Endothelial cell of umbilical vein (primary cell): ENCODE measurements at regions not wholly inside any gene's neighbourhood (a gene's known extent, or its start where the extent isn't known, plus 50 kb on each side); places are given as distances from the start of the nearest gene placed in this dataset.

Source experiments
- EZH2 ChIP-seq: IDR thresholded peaks from 2 replicates; pipeline ENCODE4 v1.6.1; 2012; ENCODE audit warnings: borderline replicate concordance, low read depth, mild to moderate bottlenecking, moderate library complexity, low read length, inconsistent platforms; ENCODE audit not compliant: severe bottlenecking
- FOS ChIP-seq: IDR thresholded peaks from 2 replicates; pipeline ENCODE4 v1.6.1; 2011; ENCODE audit warnings: mild to moderate bottlenecking, low read length, moderate library complexity, borderline replicate concordance; ENCODE audit not compliant: insufficient read depth
- GATA2 ChIP-seq: IDR thresholded peaks from 2 replicates; pipeline ENCODE4 v1.7.0; 2011; ENCODE audit warnings: low read depth, mild to moderate bottlenecking, moderate library complexity, mixed read lengths, low read length; ENCODE audit not compliant: insufficient read length, insufficient read depth
- JUN ChIP-seq: IDR thresholded peaks from 2 replicates; pipeline ENCODE4 v1.6.1; 2011; ENCODE audit warnings: borderline replicate concordance, low read depth; ENCODE audit not compliant: insufficient read length, insufficient read depth
- MYC ChIP-seq: IDR thresholded peaks from one replicate; pipeline ENCODE4 v1.6.1; 2011; ENCODE audit warnings: mild to moderate bottlenecking, low read depth, low read length
- POLR2A ChIP-seq: IDR thresholded peaks from 2 replicates; pipeline ENCODE4 v1.6.1; 2012; ENCODE audit warnings: low read depth, mild to moderate bottlenecking, control low read depth, low read length
- POLR2AphosphoS5 ChIP-seq: IDR thresholded peaks from 2 replicates; pipeline ENCODE4 v1.6.1; 2012; ENCODE audit warnings: low read depth, mild to moderate bottlenecking, control low read depth, low read length, moderate library complexity; ENCODE audit not compliant: insufficient read depth
- TF ChIP-seq, protein P1 (sequence below), 2 donors: IDR thresholded peaks; 1 replicate in 1 of 2; 2 replicates in 1 of 2; pipeline ENCODE4 v1.5.1; 2011; ENCODE audit warnings: low read length in 2 of 2, mild to moderate bottlenecking in 2 of 2, moderate library complexity in 2 of 2, control low read depth in 1 of 2, inconsistent platforms in 1 of 2, low read depth in 1 of 2; ENCODE audit not compliant: insufficient read depth in 1 of 2; ENCODE audit errors: extremely low read depth in 1 of 2
- TF ChIP-seq, protein P2 (sequence below): IDR thresholded peaks from 2 replicates; pipeline ENCODE4 v1.6.1; 2011; ENCODE audit not compliant: insufficient read depth, insufficient read length

DNA sequence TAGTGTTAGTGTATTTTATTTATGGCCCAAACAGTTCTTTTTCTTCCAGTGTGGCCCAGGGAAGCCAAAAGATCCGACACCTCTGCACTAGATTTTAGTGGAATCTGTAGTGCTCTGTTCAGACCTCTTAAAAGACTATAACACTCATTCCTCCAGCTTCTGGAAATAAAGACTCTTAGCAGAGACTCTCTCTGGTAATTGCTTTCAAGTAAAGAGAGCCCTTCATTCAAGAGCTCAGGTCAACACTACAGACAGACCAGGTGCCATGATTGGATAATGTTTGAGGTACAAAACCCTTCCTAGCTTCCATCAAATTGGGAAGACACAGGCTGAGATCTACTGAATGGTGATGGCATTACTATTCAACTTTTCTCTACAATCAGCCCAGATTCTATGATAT lies 255.8 kb downstream of the PRDM9 start:
- TF ChIP-seq POLR2AphosphoS5 (no peak), EZH2 (no peak), POLR2A (no peak), MYC (no peak), JUN (no peak), FOS (no peak), GATA2 (no peak)
- TF ChIP-seq, protein P1, sequence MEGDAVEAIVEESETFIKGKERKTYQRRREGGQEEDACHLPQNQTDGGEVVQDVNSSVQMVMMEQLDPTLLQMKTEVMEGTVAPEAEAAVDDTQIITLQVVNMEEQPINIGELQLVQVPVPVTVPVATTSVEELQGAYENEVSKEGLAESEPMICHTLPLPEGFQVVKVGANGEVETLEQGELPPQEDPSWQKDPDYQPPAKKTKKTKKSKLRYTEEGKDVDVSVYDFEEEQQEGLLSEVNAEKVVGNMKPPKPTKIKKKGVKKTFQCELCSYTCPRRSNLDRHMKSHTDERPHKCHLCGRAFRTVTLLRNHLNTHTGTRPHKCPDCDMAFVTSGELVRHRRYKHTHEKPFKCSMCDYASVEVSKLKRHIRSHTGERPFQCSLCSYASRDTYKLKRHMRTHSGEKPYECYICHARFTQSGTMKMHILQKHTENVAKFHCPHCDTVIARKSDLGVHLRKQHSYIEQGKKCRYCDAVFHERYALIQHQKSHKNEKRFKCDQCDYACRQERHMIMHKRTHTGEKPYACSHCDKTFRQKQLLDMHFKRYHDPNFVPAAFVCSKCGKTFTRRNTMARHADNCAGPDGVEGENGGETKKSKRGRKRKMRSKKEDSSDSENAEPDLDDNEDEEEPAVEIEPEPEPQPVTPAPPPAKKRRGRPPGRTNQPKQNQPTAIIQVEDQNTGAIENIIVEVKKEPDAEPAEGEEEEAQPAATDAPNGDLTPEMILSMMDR (IDR thresholded peaks at IDR 0.05; ENCODE audit: extremely low read depth in 1 of 2, insufficient read depth in 1 of 2, low read depth in 1 of 2, low read length in 2 of 2): no peak
- TF ChIP-seq, protein P2, sequence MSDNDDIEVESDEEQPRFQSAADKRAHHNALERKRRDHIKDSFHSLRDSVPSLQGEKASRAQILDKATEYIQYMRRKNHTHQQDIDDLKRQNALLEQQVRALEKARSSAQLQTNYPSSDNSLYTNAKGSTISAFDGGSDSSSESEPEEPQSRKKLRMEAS: no peak
